ENCODE measurements at regions not wholly inside any gene's neighbourhood (a gene's known extent, or its start where the extent isn't known, plus 50 kb on each side); places are given as distances from the start of the nearest gene placed in this dataset.
"Not testable (repeated sequence)": the region's sequence is repeated elsewhere in the genome, so short reads cannot be mapped to it uniquely, and the experiment has no call there.

DNA sequence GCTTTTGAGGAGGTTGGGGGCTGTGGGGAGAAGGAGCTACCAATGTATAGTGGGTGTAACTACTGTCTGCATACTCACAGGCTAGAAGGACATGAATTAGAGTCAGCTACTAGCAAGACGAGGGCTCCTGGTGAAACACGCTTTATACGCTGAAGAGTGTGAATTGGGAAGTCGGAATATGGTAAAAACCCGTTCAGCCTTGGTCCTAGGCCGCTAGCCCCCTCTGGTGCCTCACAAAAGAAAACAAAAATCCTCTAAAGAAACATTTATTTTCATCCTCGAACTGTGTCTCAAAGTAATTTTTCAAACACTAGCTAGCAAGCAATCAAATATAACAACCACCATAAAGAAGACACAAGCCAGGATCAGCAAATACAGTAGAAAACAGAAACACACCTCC, 338.1 kb upstream of the SEMA3C start:
- Histone ChIP-seq H3K4me3 (IDR thresholded peaks at IDR 0.05; ENCODE audit: insufficient read depth, low read depth, low read length) (no peak overlapping the region), H3K79me2 (ENCODE audit: insufficient read depth, low read depth) (no peaks in the 10 kb centered on the region), H3K36me3 (ENCODE audit: insufficient read depth) (no peaks in the 10 kb centered on the region), H4K20me1 (ENCODE audit: insufficient read depth) (no peaks in the 10 kb centered on the region), H3K9ac (no peak overlapping the region), H2AFZ (ENCODE audit: low read depth) (no peak overlapping the region), H3K27me3 (ENCODE audit: insufficient read depth, low read depth) (no peaks in the 10 kb centered on the region), H3K4me1 (ENCODE audit: low read depth, poor library complexity, severe bottlenecking) (no peaks in the 10 kb centered on the region), H3K4me2 (no peak overlapping the region), H3K27ac (no peak overlapping the region)
- TF ChIP-seq, protein P1, sequence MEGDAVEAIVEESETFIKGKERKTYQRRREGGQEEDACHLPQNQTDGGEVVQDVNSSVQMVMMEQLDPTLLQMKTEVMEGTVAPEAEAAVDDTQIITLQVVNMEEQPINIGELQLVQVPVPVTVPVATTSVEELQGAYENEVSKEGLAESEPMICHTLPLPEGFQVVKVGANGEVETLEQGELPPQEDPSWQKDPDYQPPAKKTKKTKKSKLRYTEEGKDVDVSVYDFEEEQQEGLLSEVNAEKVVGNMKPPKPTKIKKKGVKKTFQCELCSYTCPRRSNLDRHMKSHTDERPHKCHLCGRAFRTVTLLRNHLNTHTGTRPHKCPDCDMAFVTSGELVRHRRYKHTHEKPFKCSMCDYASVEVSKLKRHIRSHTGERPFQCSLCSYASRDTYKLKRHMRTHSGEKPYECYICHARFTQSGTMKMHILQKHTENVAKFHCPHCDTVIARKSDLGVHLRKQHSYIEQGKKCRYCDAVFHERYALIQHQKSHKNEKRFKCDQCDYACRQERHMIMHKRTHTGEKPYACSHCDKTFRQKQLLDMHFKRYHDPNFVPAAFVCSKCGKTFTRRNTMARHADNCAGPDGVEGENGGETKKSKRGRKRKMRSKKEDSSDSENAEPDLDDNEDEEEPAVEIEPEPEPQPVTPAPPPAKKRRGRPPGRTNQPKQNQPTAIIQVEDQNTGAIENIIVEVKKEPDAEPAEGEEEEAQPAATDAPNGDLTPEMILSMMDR (conservative IDR thresholded peaks at IDR 0.05; ENCODE audit: low read depth, low read length): no peak

DNA sequence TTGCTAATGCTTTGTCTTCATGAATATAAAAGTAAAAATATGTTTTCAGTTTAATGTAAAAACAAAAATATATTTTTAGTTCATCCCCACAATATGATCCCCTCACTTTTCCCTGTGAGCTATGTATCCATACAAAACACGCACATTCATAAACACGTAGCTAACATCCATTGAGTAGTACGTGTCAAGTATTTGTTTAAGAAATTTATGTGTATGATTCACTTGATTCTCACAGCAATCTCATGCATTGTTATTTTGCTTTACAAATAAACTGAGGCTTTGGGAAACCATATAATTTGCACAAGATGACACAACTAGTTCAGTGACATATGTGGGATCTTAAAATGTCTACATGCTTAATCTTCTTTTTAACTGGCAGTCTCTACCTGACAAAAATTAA, 329.6 kb upstream of the SEMA3C start:
- no peak overlapping the region for H3K9ac ChIP-seq
- H3K4me1 ChIP-seq (ENCODE audit: low read depth, poor library complexity, severe bottlenecking): no peaks in the 10 kb centered on the region
- H3K4me3 ChIP-seq (IDR thresholded peaks at IDR 0.05; ENCODE audit: insufficient read depth, low read depth, low read length): no peak overlapping the region
- TF ChIP-seq, protein P1 (conservative IDR thresholded peaks at IDR 0.05; ENCODE audit: low read depth, low read length): no peak
- no peak overlapping the region for H2AFZ ChIP-seq (ENCODE audit: low read depth)
- H3K27me3 ChIP-seq (ENCODE audit: insufficient read depth, low read depth): no peaks in the 10 kb centered on the region
- H3K79me2 ChIP-seq (ENCODE audit: insufficient read depth, low read depth): no peaks in the 10 kb centered on the region
- H3K27ac ChIP-seq: no peak overlapping the region
- H4K20me1 ChIP-seq (ENCODE audit: insufficient read depth): no peaks in the 10 kb centered on the region
- H3K4me2 ChIP-seq: no peak overlapping the region
- H3K36me3 ChIP-seq (ENCODE audit: insufficient read depth): no peaks in the 10 kb centered on the region

DNA sequence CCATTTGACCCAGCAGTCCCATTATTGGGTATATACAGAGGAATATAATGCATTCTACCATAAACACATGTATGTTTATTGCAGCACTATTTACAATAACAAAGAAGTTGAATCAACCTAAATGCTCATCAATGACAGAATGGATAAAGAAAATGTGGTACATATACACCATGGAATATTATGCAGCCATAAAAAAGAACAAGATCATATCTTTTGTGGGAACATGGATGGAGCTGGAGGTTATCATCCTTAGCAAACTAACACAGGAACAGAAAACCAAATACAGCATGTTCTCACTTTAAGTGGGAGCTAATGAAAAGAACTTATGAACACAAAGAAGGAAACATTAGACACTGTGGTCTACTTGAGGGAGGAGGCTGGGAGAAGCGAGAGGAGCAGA, 328.5 kb upstream of the SEMA3C start:
- H3K9ac ChIP-seq; H4K20me1 ChIP-seq (ENCODE audit: insufficient read depth); H3K27me3 ChIP-seq (ENCODE audit: insufficient read depth, low read depth); H3K27ac ChIP-seq; H3K79me2 ChIP-seq (ENCODE audit: insufficient read depth, low read depth); H3K4me1 ChIP-seq (ENCODE audit: low read depth, poor library complexity, severe bottlenecking); H3K4me2 ChIP-seq; H3K4me3 ChIP-seq (IDR thresholded peaks at IDR 0.05; ENCODE audit: insufficient read depth, low read depth, low read length); H3K36me3 ChIP-seq (ENCODE audit: insufficient read depth); H2AFZ ChIP-seq (ENCODE audit: low read depth): not testable (repeated sequence)

DNA sequence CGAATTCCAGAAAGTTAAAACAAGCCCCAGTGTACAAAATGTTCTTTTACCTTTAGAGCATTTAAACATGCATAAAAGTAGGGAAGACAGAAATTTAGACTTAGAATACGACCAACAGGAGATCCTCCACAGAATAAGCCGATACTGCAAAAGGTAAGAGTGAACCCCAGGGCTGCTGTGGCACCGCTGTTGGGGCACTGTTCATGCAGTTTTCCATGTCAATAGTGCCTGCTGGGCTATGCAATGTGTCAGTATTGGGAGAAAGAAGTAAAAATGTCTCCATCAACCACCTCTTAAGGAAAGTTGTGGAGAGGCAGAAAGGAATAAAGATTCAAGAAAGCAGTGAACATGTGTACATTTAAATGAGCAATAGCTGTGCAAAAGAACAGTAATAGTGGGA, 326.5 kb upstream of the SEMA3C start:
- H3K36me3 ChIP-seq (ENCODE audit: insufficient read depth): no peaks in the 10 kb centered on the region
- no peak overlapping the region for H2AFZ ChIP-seq (ENCODE audit: low read depth)
- no peak overlapping the region for H3K4me3 ChIP-seq (IDR thresholded peaks at IDR 0.05; ENCODE audit: insufficient read depth, low read depth, low read length)
- no peak overlapping the region for H3K4me2 ChIP-seq
- no peaks in the 10 kb centered on the region for H3K4me1 ChIP-seq (ENCODE audit: low read depth, poor library complexity, severe bottlenecking)
- no peaks in the 10 kb centered on the region for H3K79me2 ChIP-seq (ENCODE audit: insufficient read depth, low read depth)
- no peak overlapping the region for H3K27ac ChIP-seq
- TF ChIP-seq, protein P1 (conservative IDR thresholded peaks at IDR 0.05; ENCODE audit: low read depth, low read length): no peak
- H4K20me1 ChIP-seq (ENCODE audit: insufficient read depth): no peaks in the 10 kb centered on the region
- H3K27me3 ChIP-seq (ENCODE audit: insufficient read depth, low read depth): no peaks in the 10 kb centered on the region
- H3K9ac ChIP-seq: no peak overlapping the region

DNA sequence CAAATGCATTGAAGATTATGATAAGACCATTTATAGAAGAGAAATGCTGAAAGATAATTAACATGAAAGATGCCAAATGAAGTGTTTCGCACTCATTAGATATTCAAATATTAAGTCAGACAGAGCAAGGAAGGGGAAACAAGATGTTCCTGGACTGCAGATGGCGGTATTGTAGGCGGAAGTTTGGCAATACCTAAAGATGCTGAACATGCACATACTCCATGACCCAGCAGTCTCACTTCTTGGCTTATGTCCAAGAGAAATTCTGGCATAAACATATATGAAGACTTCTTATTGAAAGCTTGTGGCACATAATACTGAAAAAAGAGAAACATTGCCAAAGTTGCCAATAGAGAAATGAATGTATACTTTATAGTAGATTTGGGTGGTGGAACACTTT, 325.4 kb upstream of the SEMA3C start:
- Histone ChIP-seq H4K20me1 (ENCODE audit: insufficient read depth) (no peaks in the 10 kb centered on the region), H3K79me2 (ENCODE audit: insufficient read depth, low read depth) (no peaks in the 10 kb centered on the region), H3K9ac (no peak overlapping the region), H3K27ac (no peak overlapping the region), H2AFZ (ENCODE audit: low read depth) (no peak overlapping the region), H3K27me3 (ENCODE audit: insufficient read depth, low read depth) (no peaks in the 10 kb centered on the region), H3K4me3 (IDR thresholded peaks at IDR 0.05; ENCODE audit: insufficient read depth, low read depth, low read length) (no peak overlapping the region), H3K36me3 (ENCODE audit: insufficient read depth) (no peaks in the 10 kb centered on the region), H3K4me2 (no peak overlapping the region), H3K4me1 (ENCODE audit: low read depth, poor library complexity, severe bottlenecking) (no peaks in the 10 kb centered on the region)
- TF ChIP-seq, protein P1 (conservative IDR thresholded peaks at IDR 0.05; ENCODE audit: low read depth, low read length): no peak

Measured in KMS-11 (cell line).